ENCODE measurements at regions not wholly inside any gene's neighbourhood (a gene's known extent, or its start where the extent isn't known, plus 50 kb on each side); places are given as distances from the start of the nearest gene placed in this dataset.

GRCh38 chr4:3391422-3391821 is 50.3 kb upstream of the HGFAC start:
- TF ChIP-seq SNAI2 (CRISPR knock-in tag; IDR thresholded peaks at IDR 0.05) (no peak), CSDC2 (CRISPR knock-in tag; IDR thresholded peaks at IDR 0.05) (no peak), TCF4 (CRISPR knock-in tag; IDR thresholded peaks at IDR 0.05; ENCODE audit: borderline replicate concordance) (no peak), RARB (CRISPR knock-in tag; IDR thresholded peaks at IDR 0.05) (no peak), ISL1 (CRISPR knock-in tag; IDR thresholded peaks at IDR 0.05) (no peak), PATZ1 (CRISPR knock-in tag; IDR thresholded peaks at IDR 0.05; ENCODE audit: borderline replicate concordance) (no peak), ZFP3 (CRISPR knock-in tag; IDR thresholded peaks at IDR 0.05) (no peak)
